GM18505 (cell line): ENCODE measurements at regions not wholly inside any gene's neighbourhood (a gene's known extent, or its start where the extent isn't known, plus 50 kb on each side); places are given as distances from the start of the nearest gene placed in this dataset.
"Not testable (repeated sequence)": the region's sequence is repeated elsewhere in the genome, so short reads cannot be mapped to it uniquely, and the experiment has no call there.

Experiments
- ATAC-seq: cut with Tn5 transposase; IDR thresholded peaks from one replicate; pipeline ENCODE4 v1.9.1; 2021; ENCODE audit not compliant: unreplicated experiment
- POLR2A ChIP-seq: IDR thresholded peaks from 4 replicates; pipeline ENCODE4 v1.6.1; 2011; ENCODE audit warnings: borderline replicate concordance; ENCODE audit not compliant: insufficient read depth, insufficient read length; ENCODE audit errors: extremely low read depth

DNA sequence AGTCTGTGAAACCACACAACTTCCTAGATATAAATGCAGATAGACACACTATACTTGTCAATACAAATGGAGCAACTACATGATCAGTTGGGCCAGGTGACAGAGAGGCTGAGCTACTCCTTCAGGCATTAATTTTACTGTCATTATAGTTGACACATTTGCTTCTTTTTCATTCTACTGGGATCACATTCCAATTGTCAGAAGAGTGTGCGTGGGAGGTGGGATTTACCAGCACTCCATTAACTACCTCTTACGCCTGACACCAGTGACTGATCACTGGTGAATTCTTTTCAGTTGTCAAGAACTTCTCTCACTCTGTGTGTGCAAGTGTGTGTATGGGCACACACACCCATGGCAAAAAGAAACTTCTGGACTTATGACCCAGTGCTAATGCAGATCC lies 94.2 kb upstream of the DIAPH2 start:
- no peak for TF ChIP-seq POLR2A
- ATAC-seq = no peak

- no peak for TF ChIP-seq POLR2A
- no peak for ATAC-seq
Observed at GRCh38 chrX:96591421-96591820, 93.2 kb upstream of the DIAPH2 start.

DNA sequence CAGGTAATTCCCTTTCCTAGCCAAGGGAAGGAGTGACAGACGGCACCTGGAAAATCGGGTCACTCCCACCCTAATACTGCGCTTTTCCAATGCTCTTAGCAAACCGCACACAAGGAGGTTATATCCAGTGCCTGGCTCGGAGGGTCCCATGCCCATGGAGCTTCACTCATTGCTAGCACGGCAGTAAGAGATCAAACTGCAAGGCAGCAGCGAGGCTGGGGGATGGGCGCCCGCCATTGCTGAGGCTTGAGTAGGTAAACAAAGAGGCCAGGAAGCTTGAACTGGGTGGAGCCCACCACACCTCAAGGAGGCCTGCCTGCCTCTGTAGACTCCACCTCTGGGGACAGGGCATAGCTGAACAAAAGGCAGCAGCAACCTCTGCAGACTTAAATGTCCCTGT lies 86.8 kb upstream of the DIAPH2 start:
- not testable (repeated sequence) for ATAC-seq

GRCh38 chrX:96611619-96612362 lies 72.9 kb upstream of the DIAPH2 start:
- no peak for TF ChIP-seq POLR2A
- ATAC-seq = no peak

- ATAC-seq = no peak
- no peak for TF ChIP-seq POLR2A
Observed at GRCh38 chrX:96615448-96615847, 69.2 kb upstream of the DIAPH2 start.

- no peak for ATAC-seq
Observed at GRCh38 chrX:96619588-96619987, 65.1 kb upstream of the DIAPH2 start.

GRCh38 chrX:96621811-96622210 lies 62.8 kb upstream of the DIAPH2 start:
- no peak for ATAC-seq
- no peak for TF ChIP-seq POLR2A

More at GRCh38 chrX:96619588-96619987, 65.1 kb upstream of the DIAPH2 start:
- TF ChIP-seq POLR2A = no peak
